ENCODE measurements at regions not wholly inside any gene's neighbourhood (a gene's known extent, or its start where the extent isn't known, plus 50 kb on each side); places are given as distances from the start of the nearest gene placed in this dataset.

DNA sequence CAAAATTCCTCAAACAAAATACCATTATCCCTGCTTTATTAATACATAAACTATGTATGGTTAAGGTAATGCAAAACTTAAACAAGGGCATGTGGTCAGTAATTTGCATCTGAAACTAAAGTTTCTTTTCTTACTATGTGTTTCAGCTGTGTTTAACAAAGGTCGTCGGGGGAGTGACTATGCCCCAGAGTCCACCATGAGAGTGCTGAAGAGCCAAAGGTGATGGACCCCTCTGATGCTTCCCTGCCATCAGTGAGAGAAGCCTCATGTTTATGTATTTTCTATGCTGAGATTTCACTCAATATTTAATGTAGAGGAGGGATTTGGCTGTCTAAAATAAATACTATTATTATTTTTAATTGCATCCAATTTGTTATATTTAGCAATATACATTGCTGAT lies 707.2 kb upstream of the REG3G start:
- H4K20me1 ChIP-seq (ENCODE audit: control insufficient read depth, insufficient read depth, insufficient read length): no peaks in the 10 kb centered on the region
- no peak overlapping the region for H3K14ac ChIP-seq (ENCODE audit: insufficient read depth, low read length)
- no peak overlapping the region for H3K56ac ChIP-seq (ENCODE audit: insufficient read length, low read depth, low read length)
- H3K4me1 ChIP-seq (ENCODE audit: insufficient read depth, low read length): no peaks in the 10 kb centered on the region
- no peak for DNase-seq
- H3K79me1 ChIP-seq (ENCODE audit: insufficient read depth, low read depth, low read length, poor library complexity, severe bottlenecking): no peaks in the 10 kb centered on the region
- H2BK120ac ChIP-seq (ENCODE audit: low read depth, low read length, poor library complexity, severe bottlenecking): no peak overlapping the region
- H3K9ac ChIP-seq (ENCODE audit: extremely low read depth, insufficient read length, low read length): no peak overlapping the region
- no peaks in the 10 kb centered on the region for H3K79me2 ChIP-seq (ENCODE audit: insufficient read depth, low read length)
- no peak overlapping the region for H4K5ac ChIP-seq (ENCODE audit: insufficient read length, low read depth, low read length)
- H2BK15ac ChIP-seq (ENCODE audit: low read depth, low read length): no peak overlapping the region
- H3T11ph ChIP-seq (ENCODE audit: low read length): no peak overlapping the region
- H3K4ac ChIP-seq (ENCODE audit: low read depth, low read length): no peak overlapping the region
- no peak overlapping the region for H4K8ac ChIP-seq (replicated peaks; ENCODE audit: insufficient read length, low read depth, low read length)
- no peak overlapping the region for H4K91ac ChIP-seq (ENCODE audit: insufficient read length, low read depth, low read length)
- no peaks in the 10 kb centered on the region for H3K27me3 ChIP-seq (ENCODE audit: insufficient read depth, low read length)
- TF ChIP-seq, protein P1, sequence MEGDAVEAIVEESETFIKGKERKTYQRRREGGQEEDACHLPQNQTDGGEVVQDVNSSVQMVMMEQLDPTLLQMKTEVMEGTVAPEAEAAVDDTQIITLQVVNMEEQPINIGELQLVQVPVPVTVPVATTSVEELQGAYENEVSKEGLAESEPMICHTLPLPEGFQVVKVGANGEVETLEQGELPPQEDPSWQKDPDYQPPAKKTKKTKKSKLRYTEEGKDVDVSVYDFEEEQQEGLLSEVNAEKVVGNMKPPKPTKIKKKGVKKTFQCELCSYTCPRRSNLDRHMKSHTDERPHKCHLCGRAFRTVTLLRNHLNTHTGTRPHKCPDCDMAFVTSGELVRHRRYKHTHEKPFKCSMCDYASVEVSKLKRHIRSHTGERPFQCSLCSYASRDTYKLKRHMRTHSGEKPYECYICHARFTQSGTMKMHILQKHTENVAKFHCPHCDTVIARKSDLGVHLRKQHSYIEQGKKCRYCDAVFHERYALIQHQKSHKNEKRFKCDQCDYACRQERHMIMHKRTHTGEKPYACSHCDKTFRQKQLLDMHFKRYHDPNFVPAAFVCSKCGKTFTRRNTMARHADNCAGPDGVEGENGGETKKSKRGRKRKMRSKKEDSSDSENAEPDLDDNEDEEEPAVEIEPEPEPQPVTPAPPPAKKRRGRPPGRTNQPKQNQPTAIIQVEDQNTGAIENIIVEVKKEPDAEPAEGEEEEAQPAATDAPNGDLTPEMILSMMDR (conservative IDR thresholded peaks at IDR 0.05): no peak
- Mint-ChIP-seq H3K4me3 (no peak overlapping the region), H3K27ac (peak overlapping the region in 1 of 3 experiments; percentile 55; a peak in 2 of 7 replicates), H3K36me3 (ENCODE audit: insufficient read depth in 1 of 3, low read depth in 3 of 3) (peaks cover 0 to 3% (median 0%) of the 10 kb centered on the region in 3 experiments; a peak in 2 of 7 replicates), H3K4me1 (peaks cover 8 to 16% of the 10 kb centered on the region in 2 experiments), H3K27me3 (ENCODE audit: low read depth) (no peaks in the 10 kb centered on the region; the same call in 1 of the 2 replicates), H3K9me3 (no peaks in the 10 kb centered on the region; a peak in 3 of 5 replicates)
- no CpG with 5 or more reads among the region's 2 CpGs for WGBS (ENCODE audit: extremely low coverage, insufficient read length, low lambda C conversion rate)
- no peak overlapping the region for H2AFZ ChIP-seq (ENCODE audit: low read length)
- no peak overlapping the region for H2BK5ac ChIP-seq (ENCODE audit: insufficient read length, low read length)
- no peak overlapping the region for H2BK12ac ChIP-seq (ENCODE audit: insufficient read length, low read depth, low read length)
- no peaks in the 10 kb centered on the region for H3K23me2 ChIP-seq (ENCODE audit: insufficient read length, low read depth, low read length, poor library complexity, severe bottlenecking)
- no peak overlapping the region for H2AK5ac ChIP-seq (ENCODE audit: insufficient read length, low read length)
- no peak overlapping the region for H3K18ac ChIP-seq (ENCODE audit: insufficient read length, low read depth, low read length)
- no peaks in the 10 kb centered on the region for H3K9me3 ChIP-seq (ENCODE audit: control insufficient read depth, low read depth, low read length)
- H3K23ac ChIP-seq (ENCODE audit: insufficient read length, low read depth, low read length): no peak overlapping the region
- no peak overlapping the region for H3K27ac ChIP-seq (ENCODE audit: insufficient read length, low read depth, low read length)
- no peak overlapping the region for H2BK20ac ChIP-seq (ENCODE audit: low read depth, low read length, poor library complexity, severe bottlenecking)
- H3K4me2 ChIP-seq (ENCODE audit: insufficient read depth, insufficient read length, low read length): no peak overlapping the region

Data from H9 (cell line).